GM21786 (cell line): ENCODE measurements at regions not wholly inside any gene's neighbourhood (a gene's known extent, or its start where the extent isn't known, plus 50 kb on each side); places are given as distances from the start of the nearest gene placed in this dataset.

ENCODE experiments used
- ATAC-seq: cut with Tn5 transposase; IDR thresholded peaks from one replicate; pipeline ENCODE4 v1.9.1; 2021; ENCODE audit not compliant: unreplicated experiment

- no peak for ATAC-seq
Measured at GRCh38 chr3:76063019-76063418, 277.7 kb upstream of the ZNF717 start.

GRCh38 chr3:76063811-76064210 is 278.5 kb upstream of the ZNF717 start:
- ATAC-seq, result no peak

GRCh38 chr3:76065964-76066363 is 280.6 kb upstream of the ZNF717 start:
- ATAC-seq, result no peak

- no peak for ATAC-seq
Measured at GRCh38 chr3:76078101-76078500, 292.8 kb upstream of the ZNF717 start.

- ATAC-seq, result no peak
Measured at GRCh38 chr3:76083992-76084391, 298.6 kb upstream of the ZNF717 start.

GRCh38 chr3:76096036-76096435 is 310.7 kb upstream of the ZNF717 start:
- ATAC-seq, result no peak

- no peak for ATAC-seq
Measured at GRCh38 chr3:76096836-76097588, 311.7 kb upstream of the ZNF717 start.

GRCh38 chr3:76097589-76097969 is 312.2 kb upstream of the ZNF717 start:
- no peak for ATAC-seq

DNA sequence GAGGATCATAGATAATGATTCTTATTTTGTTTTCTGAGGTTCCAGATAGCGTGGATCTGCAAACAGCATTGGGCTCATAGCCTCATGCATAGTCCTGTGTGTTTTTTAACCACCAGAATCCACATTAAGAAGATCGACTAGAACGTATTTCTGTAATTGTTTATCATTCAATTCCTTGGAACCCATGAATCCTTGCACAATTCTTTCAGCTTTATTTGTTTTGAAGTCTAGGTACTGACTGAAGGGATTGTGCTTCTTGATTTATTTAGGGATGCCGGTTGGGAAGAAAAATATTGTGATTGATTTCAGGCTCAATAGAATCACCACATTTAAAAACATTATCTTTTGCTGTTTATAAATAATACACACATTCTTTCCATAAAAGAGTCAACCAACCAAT is 314.6 kb upstream of the ZNF717 start:
- no peak for ATAC-seq

GRCh38 chr3:76107935-76108570 is 322.7 kb upstream of the ZNF717 start:
- ATAC-seq, result no peak

DNA sequence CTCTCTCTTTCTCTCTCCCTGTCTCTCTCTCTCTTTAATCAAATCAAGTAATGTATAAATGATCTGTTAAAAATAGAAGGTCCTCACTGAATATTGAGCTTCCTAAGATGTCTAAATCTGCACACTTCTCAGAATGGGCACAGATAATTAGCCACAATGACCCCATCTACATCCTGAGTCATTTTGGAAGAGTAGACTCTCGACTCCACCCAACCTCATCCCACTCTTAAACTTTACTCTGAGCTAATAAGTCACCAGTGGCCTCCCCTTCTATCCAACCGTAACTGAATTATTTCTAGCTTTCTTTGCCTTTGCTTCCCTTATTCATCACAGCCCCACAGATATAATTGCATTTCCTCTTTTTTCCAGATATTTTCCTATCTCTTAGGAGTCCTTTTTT is 326.5 kb upstream of the ZNF717 start:
- no peak for ATAC-seq

DNA sequence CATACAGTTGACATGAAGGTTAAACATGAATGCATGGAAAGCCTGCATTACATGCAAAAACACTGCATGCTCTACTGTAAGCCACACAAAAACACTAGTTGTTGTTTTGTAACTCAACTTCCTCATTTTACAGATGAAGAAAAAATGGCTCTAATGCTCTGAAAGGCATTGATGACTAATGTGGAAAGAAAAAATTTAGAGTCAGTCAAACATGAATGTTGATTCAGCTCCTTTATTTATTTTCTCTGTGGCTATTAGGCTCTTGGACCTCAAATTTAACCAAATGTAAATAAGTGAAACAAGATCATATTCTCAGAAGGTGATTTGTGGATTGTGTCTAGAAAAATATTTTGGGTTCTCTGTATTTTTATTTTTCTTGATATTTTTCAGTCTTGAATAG is 336.7 kb upstream of the ZNF717 start:
- ATAC-seq, result no peak

GRCh38 chr3:76129441-76129840 is 344.1 kb upstream of the ZNF717 start:
- no peak for ATAC-seq

DNA sequence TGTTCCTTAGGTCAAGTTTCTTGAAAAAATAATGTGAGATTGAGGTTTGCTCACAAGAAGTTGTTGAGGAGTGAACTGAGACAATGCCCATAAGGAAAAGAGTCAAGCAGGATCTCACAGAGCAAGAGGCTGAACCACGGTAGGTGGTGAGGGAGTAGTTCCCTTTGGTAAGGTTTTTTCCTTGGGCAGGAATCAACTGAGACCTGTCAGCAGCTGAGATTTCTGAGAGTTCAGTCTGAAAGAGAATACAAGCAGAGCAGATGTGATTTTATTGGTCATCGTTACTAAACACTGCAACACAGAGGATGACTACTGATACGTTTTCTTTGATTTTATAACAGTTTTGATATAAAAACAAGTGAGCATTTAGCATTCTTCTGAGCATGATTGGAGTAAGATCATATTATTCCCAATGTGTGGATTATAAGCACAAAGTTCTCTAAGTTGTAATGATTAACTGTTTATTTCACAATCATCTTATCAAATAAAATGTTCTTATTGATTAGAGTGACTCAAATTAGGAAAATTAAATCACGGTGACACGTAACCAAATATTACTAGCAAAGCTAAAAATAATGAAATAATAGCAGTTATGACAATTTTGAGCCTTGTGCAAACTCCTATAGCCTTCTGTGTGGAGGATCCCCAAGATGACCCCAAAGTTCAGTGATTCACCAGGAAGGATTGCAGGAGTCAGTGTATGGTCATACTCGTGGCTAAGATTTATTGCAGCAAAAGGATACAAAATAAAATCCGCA is 346.2 kb upstream of the ZNF717 start:
- no peak for ATAC-seq

- no peak for ATAC-seq
Measured at GRCh38 chr3:76132154-76132470, 346.8 kb upstream of the ZNF717 start.

- ATAC-seq, result no peak
Measured at GRCh38 chr3:76134166-76134565, 348.8 kb upstream of the ZNF717 start.

DNA sequence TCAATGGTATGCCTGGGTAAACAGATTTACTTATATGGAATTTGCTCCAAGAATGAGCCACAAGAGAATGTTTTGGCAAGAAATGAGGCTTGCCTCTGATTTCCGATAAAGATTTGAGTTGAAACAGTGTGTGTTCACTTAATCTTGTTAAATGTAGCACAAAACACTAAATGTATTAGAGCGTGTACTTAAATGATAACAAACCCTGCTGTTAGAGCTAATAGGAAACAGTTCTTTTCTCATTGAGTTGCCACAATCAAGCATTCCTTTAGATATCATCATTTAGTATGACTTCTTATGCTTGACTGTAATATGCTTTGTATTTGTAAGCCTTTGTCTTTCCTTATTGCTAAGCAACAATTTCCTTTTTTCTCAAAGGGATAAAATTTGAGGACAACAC is 353.6 kb upstream of the ZNF717 start:
- no peak for ATAC-seq

DNA sequence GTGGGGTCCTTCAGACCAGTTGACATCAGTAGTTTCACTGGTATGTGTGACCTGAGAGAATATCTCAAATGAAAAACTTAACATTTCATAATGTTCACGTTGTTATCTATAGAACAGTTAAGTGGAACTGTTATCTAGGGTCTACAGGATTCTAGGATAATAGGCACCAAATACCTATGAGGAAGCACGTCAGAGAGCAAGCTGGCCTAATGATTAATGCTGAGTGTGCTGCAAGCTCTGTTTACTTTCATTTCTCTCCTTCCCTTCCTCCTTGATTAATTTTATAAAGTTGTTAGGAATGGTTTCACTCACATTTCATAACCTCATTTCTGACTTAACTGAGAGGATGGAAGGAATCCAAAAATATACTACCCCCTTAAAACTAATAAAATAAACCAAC is 362.5 kb upstream of the ZNF717 start:
- no peak for ATAC-seq

DNA sequence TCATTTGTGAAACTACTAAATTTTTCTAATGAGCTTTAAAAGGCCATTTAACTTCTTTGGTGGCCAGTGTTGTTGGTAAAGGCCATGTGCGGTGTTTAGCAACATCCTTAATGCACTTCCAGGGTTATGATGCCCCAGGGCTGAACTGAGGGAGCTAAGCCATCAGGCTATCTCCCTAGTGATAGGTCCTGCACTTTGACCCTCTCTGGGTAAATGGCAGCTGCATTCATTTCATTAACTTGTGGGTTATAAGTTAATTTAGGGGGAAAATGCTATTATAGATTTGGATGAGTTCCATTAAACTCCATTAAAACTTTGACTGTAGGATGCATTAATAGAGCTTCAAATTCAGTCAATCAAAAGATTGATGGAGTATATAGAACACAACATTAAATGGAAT is 366.7 kb upstream of the ZNF717 start:
- no peak for ATAC-seq

- ATAC-seq, result no peak
Measured at GRCh38 chr3:76161856-76162255, 376.5 kb upstream of the ZNF717 start.

DNA sequence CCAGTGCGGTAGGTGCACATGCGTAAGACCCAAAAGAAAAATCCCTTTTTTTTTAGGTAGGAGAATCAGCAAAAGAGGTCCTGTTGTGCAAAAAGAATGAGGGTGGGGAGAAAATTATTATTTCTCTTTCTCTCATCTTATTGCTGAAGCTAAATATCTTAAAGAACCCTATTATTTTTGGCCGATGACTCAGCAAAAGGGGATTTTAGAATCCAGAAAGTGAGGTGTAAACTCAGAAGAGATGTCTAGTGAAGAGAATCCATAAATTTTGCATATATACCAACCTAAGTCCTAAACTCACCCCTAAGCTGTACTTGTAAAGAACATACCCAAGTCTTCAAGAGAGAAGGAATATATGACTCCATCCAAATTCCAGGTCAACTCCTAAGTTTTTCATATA is 386.3 kb upstream of the ZNF717 start:
- no peak for ATAC-seq

- ATAC-seq, result no peak
Measured at GRCh38 chr3:76177610-76178009, 392.3 kb upstream of the ZNF717 start.
